Stimulated activated memory B cell treated with anti-CD40 and anti-IgM and Interleukin-4, amounts not matched to agents 10 μg/mL and 1 μg/mL and 100 μg/mL, for 72 hours (primary cell): ENCODE measurements at regions not wholly inside any gene's neighbourhood (a gene's known extent, or its start where the extent isn't known, plus 50 kb on each side); places are given as distances from the start of the nearest gene placed in this dataset.
A peak's percentile ranks its signal among the peaks of the same experiment; 100 is the strongest.

Source experiments
- ATAC-seq: fragments of 150-1000 bp; cut with Tn5 transposase; 2 replicates; pipeline ENCODE4 v1.10.0; 2021
- H3K27ac Mint-ChIP-seq: one replicate; pipeline ENCODE4 v1.8.0; 2022; ENCODE audit warnings: mild to moderate bottlenecking, mixed read lengths
- H3K27me3 Mint-ChIP-seq: one replicate; pipeline ENCODE4 v1.8.0; 2022; ENCODE audit warnings: mixed read lengths
- H3K36me3 Mint-ChIP-seq: one replicate; pipeline ENCODE4 v1.8.0; 2022; ENCODE audit warnings: mixed read lengths
- H3K4me1 Mint-ChIP-seq: one replicate; pipeline ENCODE4 v1.8.0; 2022; ENCODE audit warnings: mixed read lengths
- H3K4me3 Mint-ChIP-seq: one replicate; pipeline ENCODE4 v1.8.0; 2022; ENCODE audit warnings: mild to moderate bottlenecking, moderate library complexity, mixed read lengths
- H3K9me3 Mint-ChIP-seq: one replicate; pipeline ENCODE4 v1.8.0; 2022; ENCODE audit warnings: mixed read lengths

GRCh38 chr2:215849771-215850170, 163.6 kb downstream of the MREG start:
- H3K9me3 Mint-ChIP-seq, result peaks cover 10% of the 10 kb centered on the region
- no peak overlapping the region for H3K4me3 Mint-ChIP-seq
- ATAC-seq, result no peak
- peaks cover 13% of the 10 kb centered on the region for H3K4me1 Mint-ChIP-seq
- H3K27ac Mint-ChIP-seq, result no peak overlapping the region
- no peaks in the 10 kb centered on the region for H3K27me3 Mint-ChIP-seq
- H3K36me3 Mint-ChIP-seq, result no peaks in the 10 kb centered on the region

GRCh38 chr2:215848698-215849097, 164.7 kb downstream of the MREG start:
- H3K9me3 Mint-ChIP-seq, result peaks cover 7% of the 10 kb centered on the region
- H3K36me3 Mint-ChIP-seq, result no peaks in the 10 kb centered on the region
- peaks cover 13% of the 10 kb centered on the region for H3K4me1 Mint-ChIP-seq
- H3K4me3 Mint-ChIP-seq, result no peak overlapping the region
- no peak overlapping the region for H3K27ac Mint-ChIP-seq
- no peaks in the 10 kb centered on the region for H3K27me3 Mint-ChIP-seq
- no peak for ATAC-seq

GRCh38 chr2:215848146-215848545, 165.2 kb downstream of the MREG start:
- ATAC-seq, result no peak
- Mint-ChIP-seq H3K36me3 (no peaks in the 10 kb centered on the region), H3K4me1 (peaks cover 13% of the 10 kb centered on the region), H3K9me3 (peaks cover 6% of the 10 kb centered on the region), H3K4me3 (no peak overlapping the region), H3K27ac (no peak overlapping the region), H3K27me3 (no peaks in the 10 kb centered on the region)

GRCh38 chr2:215847718-215848117, 165.6 kb downstream of the MREG start:
- H3K36me3 Mint-ChIP-seq, result no peaks in the 10 kb centered on the region
- H3K4me3 Mint-ChIP-seq, result no peak overlapping the region
- H3K9me3 Mint-ChIP-seq, result peaks cover 3% of the 10 kb centered on the region
- H3K27me3 Mint-ChIP-seq, result no peaks in the 10 kb centered on the region
- H3K4me1 Mint-ChIP-seq, result peaks cover 13% of the 10 kb centered on the region
- no peak for ATAC-seq
- H3K27ac Mint-ChIP-seq, result no peak overlapping the region

GRCh38 chr2:215847056-215847455, 166.3 kb downstream of the MREG start:
- H3K27me3 Mint-ChIP-seq, result no peaks in the 10 kb centered on the region
- H3K4me1 Mint-ChIP-seq, result peaks cover 13% of the 10 kb centered on the region
- no peak overlapping the region for H3K4me3 Mint-ChIP-seq
- H3K9me3 Mint-ChIP-seq, result no peaks in the 10 kb centered on the region
- H3K27ac Mint-ChIP-seq, result no peak overlapping the region
- ATAC-seq, result no peak
- H3K36me3 Mint-ChIP-seq, result no peaks in the 10 kb centered on the region

GRCh38 chr2:215845839-215846586, 167.3 kb downstream of the MREG start:
- peak; percentile 80 for ATAC-seq

GRCh38 chr2:215843579-215843978, 169.8 kb downstream of the MREG start:
- no peak overlapping the region for H3K27ac Mint-ChIP-seq
- H3K4me1 Mint-ChIP-seq, result peaks cover 23% of the 10 kb centered on the region
- no peaks in the 10 kb centered on the region for H3K36me3 Mint-ChIP-seq
- H3K4me3 Mint-ChIP-seq, result no peak overlapping the region
- no peaks in the 10 kb centered on the region for H3K9me3 Mint-ChIP-seq
- ATAC-seq, result no peak
- no peaks in the 10 kb centered on the region for H3K27me3 Mint-ChIP-seq

More at GRCh38 chr2:215845839-215846586, 167.3 kb downstream of the MREG start:
- H3K4me1 Mint-ChIP-seq, result peaks cover 13% of the 10 kb centered on the region
- no peaks in the 10 kb centered on the region for H3K27me3 Mint-ChIP-seq
- no peak overlapping the region for H3K4me3 Mint-ChIP-seq
- H3K27ac Mint-ChIP-seq, result no peak overlapping the region
- H3K36me3 Mint-ChIP-seq, result no peaks in the 10 kb centered on the region
- no peaks in the 10 kb centered on the region for H3K9me3 Mint-ChIP-seq

GRCh38 chr2:215841175-215841816, 172.1 kb downstream of the MREG start:
- Mint-ChIP-seq H3K27ac (no peak overlapping the region), H3K4me1 (peaks cover 15% of the 10 kb centered on the region), H3K4me3 (no peak overlapping the region), H3K9me3 (no peaks in the 10 kb centered on the region), H3K36me3 (no peaks in the 10 kb centered on the region), H3K27me3 (peaks cover 14% of the 10 kb centered on the region)
- no peak for ATAC-seq

- no peak overlapping the region for H3K4me3 Mint-ChIP-seq
- no peaks in the 10 kb centered on the region for H3K9me3 Mint-ChIP-seq
- ATAC-seq, result no peak
- H3K27me3 Mint-ChIP-seq, result peaks cover 22% of the 10 kb centered on the region
- H3K27ac Mint-ChIP-seq, result no peak overlapping the region
- peaks cover 10% of the 10 kb centered on the region for H3K4me1 Mint-ChIP-seq
- no peaks in the 10 kb centered on the region for H3K36me3 Mint-ChIP-seq
These were observed 173.5 kb downstream of the MREG start for GRCh38 chr2:215839816-215840215.

GRCh38 chr2:215839309-215839708, 174.0 kb downstream of the MREG start:
- H3K4me1 Mint-ChIP-seq, result peaks cover 10% of the 10 kb centered on the region
- no peaks in the 10 kb centered on the region for H3K36me3 Mint-ChIP-seq
- no peak for ATAC-seq
- H3K9me3 Mint-ChIP-seq, result no peaks in the 10 kb centered on the region
- H3K27me3 Mint-ChIP-seq, result peaks cover 22% of the 10 kb centered on the region
- H3K27ac Mint-ChIP-seq, result no peak overlapping the region
- no peak overlapping the region for H3K4me3 Mint-ChIP-seq

GRCh38 chr2:215836881-215837280, 176.5 kb downstream of the MREG start:
- no peak for ATAC-seq
- Mint-ChIP-seq H3K4me3 (no peak overlapping the region), H3K36me3 (no peaks in the 10 kb centered on the region), H3K4me1 (peaks cover 10% of the 10 kb centered on the region), H3K27ac (no peak overlapping the region), H3K9me3 (no peaks in the 10 kb centered on the region), H3K27me3 (peaks cover 22% of the 10 kb centered on the region)

GRCh38 chr2:215835657-215836056, 177.7 kb downstream of the MREG start:
- ATAC-seq, result no peak
- Mint-ChIP-seq H3K4me1 (peaks cover 10% of the 10 kb centered on the region), H3K27me3 (peaks cover 22% of the 10 kb centered on the region), H3K36me3 (no peaks in the 10 kb centered on the region), H3K4me3 (no peak overlapping the region), H3K27ac (no peak overlapping the region), H3K9me3 (no peaks in the 10 kb centered on the region)

GRCh38 chr2:215835231-215835630, 178.1 kb downstream of the MREG start:
- H3K4me3 Mint-ChIP-seq, result no peak overlapping the region
- no peaks in the 10 kb centered on the region for H3K9me3 Mint-ChIP-seq

GRCh38 chr2:215833531-215834162, 179.7 kb downstream of the MREG start:
- Mint-ChIP-seq H3K9me3 (no peaks in the 10 kb centered on the region), H3K27ac (no peak overlapping the region), H3K4me3 (no peak overlapping the region), H3K27me3 (peaks cover 22% of the 10 kb centered on the region), H3K36me3 (no peaks in the 10 kb centered on the region), H3K4me1 (peaks cover 3% of the 10 kb centered on the region)
- no peak for ATAC-seq

More at GRCh38 chr2:215835231-215835630, 178.1 kb downstream of the MREG start:
- Mint-ChIP-seq H3K27me3 (peaks cover 22% of the 10 kb centered on the region), H3K4me1 (peaks cover 10% of the 10 kb centered on the region), H3K36me3 (no peaks in the 10 kb centered on the region), H3K27ac (no peak overlapping the region)
- no peak for ATAC-seq

- ATAC-seq, result no peak
- Mint-ChIP-seq H3K4me3 (no peak overlapping the region), H3K9me3 (no peaks in the 10 kb centered on the region), H3K27ac (no peak overlapping the region), H3K27me3 (peaks cover 18% of the 10 kb centered on the region), H3K36me3 (no peaks in the 10 kb centered on the region), H3K4me1 (peaks cover 7% of the 10 kb centered on the region)
These were observed 180.6 kb downstream of the MREG start for GRCh38 chr2:215832791-215833190.
